ELR (cell line): ENCODE measurements at regions not wholly inside any gene's neighbourhood (a gene's known extent, or its start where the extent isn't known, plus 50 kb on each side); places are given as distances from the start of the nearest gene placed in this dataset.

Experiments used
- DNase-seq: peaks from one replicate; pipeline ENCODE4 v3.0.0-alpha.2; 2015; ENCODE audit warnings: low read depth

GRCh38 chr17:68184816-68185436 is 62.9 kb upstream of the AMZ2 start:
- DNase-seq = no peak

- no peak for DNase-seq
Measured at GRCh38 chr17:68185820-68186219, 62.0 kb upstream of the AMZ2 start.

GRCh38 chr17:68190495-68190894 is 57.3 kb upstream of the AMZ2 start:
- no peak for DNase-seq

GRCh38 chr17:68195667-68196393 is 52.0 kb upstream of the AMZ2 start:
- no peak for DNase-seq

- DNase-seq = no peak
Measured at GRCh38 chr17:68196394-68197090, 51.3 kb upstream of the AMZ2 start.

- DNase-seq = no peak
Measured at GRCh38 chr17:68197091-68197996, 50.5 kb upstream of the AMZ2 start.

- DNase-seq = no peak
Measured at GRCh38 chr17:68197997-68198930, 49.6 kb upstream of the AMZ2 start.
